ENCODE measurements at regions not wholly inside any gene's neighbourhood (a gene's known extent, or its start where the extent isn't known, plus 50 kb on each side); places are given as distances from the start of the nearest gene placed in this dataset.

DNA sequence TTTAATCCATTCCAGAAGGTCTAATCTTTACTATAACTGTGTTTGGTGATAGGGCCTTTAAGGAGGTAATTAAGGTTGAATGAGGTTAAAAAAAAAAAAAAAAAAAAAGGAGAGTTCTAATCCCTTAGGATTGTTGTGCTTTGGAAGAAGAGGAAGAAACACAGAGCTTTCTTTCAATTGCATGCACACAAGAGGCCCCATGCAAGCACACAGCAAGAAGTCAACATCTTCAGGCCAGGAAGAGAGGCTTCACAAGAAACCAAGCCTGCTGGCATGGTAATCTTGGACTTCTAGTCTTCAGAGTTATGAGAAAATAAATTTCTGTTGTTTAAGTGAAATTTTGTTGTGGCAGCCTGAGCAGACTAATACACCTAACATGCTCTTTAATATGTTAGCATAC is 118.6 kb downstream of the NAA11 start:
- Mint-ChIP-seq H3K4me1 (peaks cover 9% of the 10 kb centered on the region), H3K4me3 (no peak overlapping the region), H3K27ac (no peak overlapping the region), H3K36me3 (ENCODE audit: low read depth) (no peaks in the 10 kb centered on the region), H3K9me3 (peaks cover 14% of the 10 kb centered on the region), H3K27me3 (ENCODE audit: low read depth, poor library complexity) (no peaks in the 10 kb centered on the region)
- TF ChIP-seq, protein P1, sequence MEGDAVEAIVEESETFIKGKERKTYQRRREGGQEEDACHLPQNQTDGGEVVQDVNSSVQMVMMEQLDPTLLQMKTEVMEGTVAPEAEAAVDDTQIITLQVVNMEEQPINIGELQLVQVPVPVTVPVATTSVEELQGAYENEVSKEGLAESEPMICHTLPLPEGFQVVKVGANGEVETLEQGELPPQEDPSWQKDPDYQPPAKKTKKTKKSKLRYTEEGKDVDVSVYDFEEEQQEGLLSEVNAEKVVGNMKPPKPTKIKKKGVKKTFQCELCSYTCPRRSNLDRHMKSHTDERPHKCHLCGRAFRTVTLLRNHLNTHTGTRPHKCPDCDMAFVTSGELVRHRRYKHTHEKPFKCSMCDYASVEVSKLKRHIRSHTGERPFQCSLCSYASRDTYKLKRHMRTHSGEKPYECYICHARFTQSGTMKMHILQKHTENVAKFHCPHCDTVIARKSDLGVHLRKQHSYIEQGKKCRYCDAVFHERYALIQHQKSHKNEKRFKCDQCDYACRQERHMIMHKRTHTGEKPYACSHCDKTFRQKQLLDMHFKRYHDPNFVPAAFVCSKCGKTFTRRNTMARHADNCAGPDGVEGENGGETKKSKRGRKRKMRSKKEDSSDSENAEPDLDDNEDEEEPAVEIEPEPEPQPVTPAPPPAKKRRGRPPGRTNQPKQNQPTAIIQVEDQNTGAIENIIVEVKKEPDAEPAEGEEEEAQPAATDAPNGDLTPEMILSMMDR (IDR thresholded peaks at IDR 0.05) = no peak
- DNase-seq = no peak

DNA sequence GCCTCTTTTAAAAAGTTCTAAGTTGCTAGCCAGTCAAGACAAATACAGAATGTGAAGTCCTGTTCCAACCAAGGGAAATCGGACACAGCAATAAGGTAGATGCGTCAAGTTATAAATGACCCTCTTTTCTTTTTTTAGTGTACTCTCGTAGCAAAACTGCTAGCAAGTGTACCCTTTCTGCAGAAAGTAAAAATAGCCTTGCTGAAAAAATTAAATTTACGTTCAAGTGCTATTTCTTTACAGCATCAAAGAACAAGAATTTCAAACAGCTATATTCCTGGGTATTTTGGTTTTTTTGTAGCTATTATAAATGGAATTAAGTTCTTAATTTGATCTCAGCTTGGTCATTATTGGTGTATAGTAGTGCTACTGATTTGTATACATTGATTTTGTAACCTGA is 119.2 kb downstream of the NAA11 start:
- DNase-seq = no peak
- peaks cover 9% of the 10 kb centered on the region for H3K4me1 Mint-ChIP-seq
- H3K27ac Mint-ChIP-seq = no peak overlapping the region
- no peak overlapping the region for H3K4me3 Mint-ChIP-seq
- H3K9me3 Mint-ChIP-seq = peaks cover 14% of the 10 kb centered on the region
- no peaks in the 10 kb centered on the region for H3K36me3 Mint-ChIP-seq (ENCODE audit: low read depth)
- TF ChIP-seq, protein P1 (IDR thresholded peaks at IDR 0.05) = no peak
- no peaks in the 10 kb centered on the region for H3K27me3 Mint-ChIP-seq (ENCODE audit: low read depth, poor library complexity)

DNA sequence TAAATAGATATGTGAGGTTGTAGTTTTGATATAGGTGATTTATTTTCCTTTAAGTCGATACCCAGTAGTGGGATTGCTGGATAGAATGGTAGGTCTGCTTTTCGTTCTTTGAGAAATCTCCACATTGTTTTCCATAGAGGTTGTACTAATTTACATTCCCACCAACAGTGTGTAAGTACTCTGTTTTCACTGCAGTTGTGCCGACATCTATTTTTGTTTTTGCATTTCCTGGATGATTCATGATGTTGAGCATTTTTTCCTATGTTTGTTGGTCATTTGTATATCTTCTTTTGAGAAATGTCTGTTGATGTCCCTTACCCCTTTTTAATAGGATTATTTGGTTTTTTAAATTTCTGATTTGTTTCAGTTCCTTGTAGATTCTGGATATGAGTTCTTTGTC is 120.7 kb downstream of the NAA11 start:
- no peak for DNase-seq
- no peak overlapping the region for H3K4me3 Mint-ChIP-seq
- peaks cover 14% of the 10 kb centered on the region for H3K9me3 Mint-ChIP-seq
- TF ChIP-seq, protein P1 (IDR thresholded peaks at IDR 0.05) = no peak
- H3K27ac Mint-ChIP-seq = no peak overlapping the region
- peaks cover 5% of the 10 kb centered on the region for H3K4me1 Mint-ChIP-seq
- H3K36me3 Mint-ChIP-seq (ENCODE audit: low read depth) = no peaks in the 10 kb centered on the region
- no peaks in the 10 kb centered on the region for H3K27me3 Mint-ChIP-seq (ENCODE audit: low read depth, poor library complexity)

DNA sequence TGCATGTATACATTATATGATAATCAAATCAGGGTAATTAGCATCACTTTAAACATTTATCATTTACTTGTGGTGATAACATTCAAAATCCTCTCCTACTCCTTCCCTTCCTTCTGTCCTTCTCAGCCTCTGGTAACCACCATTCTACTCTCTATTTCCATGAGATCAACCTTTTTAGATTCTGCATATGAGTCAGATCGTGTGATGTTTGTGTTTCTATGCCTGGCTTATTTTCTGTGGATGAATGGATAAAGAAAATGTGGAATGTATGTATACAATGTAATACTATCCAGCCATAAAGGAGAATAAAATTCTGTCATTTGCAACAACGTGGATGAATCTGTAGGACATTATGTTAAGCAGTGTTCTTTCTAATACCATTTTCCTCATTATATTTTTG is 123.9 kb downstream of the NAA11 start:
- peaks cover 13% of the 10 kb centered on the region for H3K9me3 Mint-ChIP-seq
- H3K4me3 Mint-ChIP-seq = no peak overlapping the region
- no peak overlapping the region for H3K27ac Mint-ChIP-seq
- TF ChIP-seq, protein P1 (IDR thresholded peaks at IDR 0.05) = no peak
- H3K36me3 Mint-ChIP-seq (ENCODE audit: low read depth) = no peaks in the 10 kb centered on the region
- no peaks in the 10 kb centered on the region for H3K4me1 Mint-ChIP-seq
- no peaks in the 10 kb centered on the region for H3K27me3 Mint-ChIP-seq (ENCODE audit: low read depth, poor library complexity)
- no peak for DNase-seq

DNA sequence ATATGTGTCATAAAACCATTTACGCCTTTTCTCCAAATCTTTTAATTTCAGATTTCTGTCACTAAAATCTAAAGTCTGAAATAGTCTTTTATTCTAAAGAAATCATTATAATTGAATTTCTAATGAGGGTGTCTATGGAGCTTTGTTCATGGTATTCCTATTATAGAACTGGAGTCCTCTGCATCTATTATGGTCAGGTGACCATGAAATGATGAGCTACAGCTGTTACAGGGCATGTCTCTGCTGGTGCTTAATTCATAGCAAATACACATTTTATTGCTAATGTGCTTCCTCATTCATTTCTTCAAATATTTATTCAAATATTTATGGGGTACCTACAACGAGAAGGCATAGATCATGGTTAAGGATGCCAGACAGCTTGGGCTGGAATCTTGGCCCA is 126.1 kb downstream of the NAA11 start:
- Mint-ChIP-seq H3K36me3 (ENCODE audit: low read depth) (no peaks in the 10 kb centered on the region), H3K9me3 (no peaks in the 10 kb centered on the region), H3K27me3 (ENCODE audit: low read depth, poor library complexity) (no peaks in the 10 kb centered on the region), H3K27ac (no peak overlapping the region), H3K4me3 (no peak overlapping the region), H3K4me1 (no peaks in the 10 kb centered on the region)
- no peak for DNase-seq
- TF ChIP-seq, protein P1 (IDR thresholded peaks at IDR 0.05) = no peak

DNA sequence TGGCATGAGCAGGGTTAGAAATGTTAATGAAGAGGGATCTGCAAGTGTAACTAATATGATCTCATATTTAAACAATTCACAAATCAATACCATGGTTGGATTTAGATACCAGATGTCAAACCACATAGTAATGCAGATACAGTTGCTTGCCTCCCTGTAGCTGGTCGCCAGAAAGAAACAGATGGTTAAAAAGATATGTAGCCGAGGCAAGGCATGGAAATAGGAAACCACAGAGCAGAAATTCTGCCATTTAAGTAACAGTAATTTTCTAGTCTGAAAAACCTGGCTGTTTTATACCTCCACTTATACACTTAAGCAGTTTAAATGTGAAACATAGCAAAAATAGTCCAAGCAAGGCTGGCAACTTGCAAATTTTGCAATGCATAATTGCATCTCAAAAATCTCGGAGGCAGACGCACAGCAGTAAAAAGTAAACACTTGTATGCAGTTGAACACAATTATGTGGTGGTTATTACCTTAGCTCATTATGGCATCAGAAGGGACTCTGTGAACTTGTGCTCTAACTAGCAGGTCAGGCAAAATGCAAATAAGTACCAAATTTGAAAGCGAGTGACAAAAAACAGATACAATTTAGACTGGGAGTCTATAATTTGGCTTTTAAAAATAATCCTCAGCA is 126.8 kb downstream of the NAA11 start:
- TF ChIP-seq, protein P1 (IDR thresholded peaks at IDR 0.05) = no peak
- Mint-ChIP-seq H3K36me3 (ENCODE audit: low read depth) (no peaks in the 10 kb centered on the region), H3K27ac (no peak overlapping the region), H3K4me3 (no peak overlapping the region), H3K27me3 (ENCODE audit: low read depth, poor library complexity) (no peaks in the 10 kb centered on the region), H3K4me1 (no peaks in the 10 kb centered on the region), H3K9me3 (no peaks in the 10 kb centered on the region)
- DNase-seq = no peak
